Glutamatergic neuron (in vitro differentiated cells): ENCODE measurements at regions not wholly inside any gene's neighbourhood (a gene's known extent, or its start where the extent isn't known, plus 50 kb on each side); places are given as distances from the start of the nearest gene placed in this dataset.

ENCODE experiments used
- DNase-seq: peaks from one replicate; pipeline ENCODE4 v3.0.0; 2022
- H3K27ac Mint-ChIP-seq: one replicate; pipeline ENCODE4 v1.8.0; 2020; ENCODE audit warnings: mild to moderate bottlenecking, mixed read lengths, inconsistent platforms; ENCODE audit not compliant: unreplicated experiment
- H3K27me3 Mint-ChIP-seq: one replicate; pipeline ENCODE4 v1.8.0; 2020; ENCODE audit warnings: mild to moderate bottlenecking, moderate library complexity, mixed read lengths, inconsistent platforms; ENCODE audit not compliant: unreplicated experiment
- H3K36me3 Mint-ChIP-seq: one replicate; pipeline ENCODE4 v1.8.0; 2020; ENCODE audit warnings: mild to moderate bottlenecking, mixed read lengths, inconsistent platforms; ENCODE audit not compliant: unreplicated experiment
- H3K4me1 Mint-ChIP-seq: one replicate; pipeline ENCODE4 v1.8.0; 2020; ENCODE audit warnings: mild to moderate bottlenecking, low read depth, mixed read lengths, inconsistent platforms; ENCODE audit not compliant: unreplicated experiment
- H3K4me3 Mint-ChIP-seq: one replicate; pipeline ENCODE4 v1.8.0; 2020; ENCODE audit warnings: mild to moderate bottlenecking, mixed read lengths, inconsistent platforms; ENCODE audit not compliant: unreplicated experiment
- H3K9me3 Mint-ChIP-seq: one replicate; pipeline ENCODE4 v1.8.0; 2020; ENCODE audit warnings: mild to moderate bottlenecking, moderate library complexity, mixed read lengths, inconsistent platforms; ENCODE audit not compliant: unreplicated experiment
- TF ChIP-seq, protein P1 (sequence below): fragments of 200-600 bp; sonication (generic); IDR thresholded peaks from one replicate; pipeline ENCODE4 v1.5.0; 2021; ENCODE audit not compliant: partially characterized antibody, unreplicated experiment

DNA sequence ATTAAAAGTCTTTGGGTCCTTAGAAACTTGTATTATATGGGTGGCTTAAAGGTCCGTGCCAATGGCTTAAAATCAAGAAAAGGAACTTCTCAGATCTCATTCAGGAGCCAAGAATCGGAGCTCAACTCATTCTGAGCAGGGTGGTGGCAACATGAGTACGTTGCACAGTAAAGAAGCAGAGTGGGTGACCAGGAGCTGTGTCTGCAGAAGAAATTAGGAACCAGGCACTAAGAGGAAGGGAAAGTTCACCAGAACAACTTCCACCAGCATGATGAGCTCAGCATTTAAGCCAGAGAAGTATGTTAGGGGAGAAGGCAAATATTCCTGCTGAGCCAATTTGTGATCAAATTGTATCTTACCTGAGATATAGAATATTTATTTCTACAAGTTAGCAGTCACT lies 236.0 kb upstream of the NRP1 start:
- no peaks in the 10 kb centered on the region for H3K36me3 Mint-ChIP-seq
- no peak overlapping the region for H3K4me3 Mint-ChIP-seq
- no peak for DNase-seq
- TF ChIP-seq, protein P1, sequence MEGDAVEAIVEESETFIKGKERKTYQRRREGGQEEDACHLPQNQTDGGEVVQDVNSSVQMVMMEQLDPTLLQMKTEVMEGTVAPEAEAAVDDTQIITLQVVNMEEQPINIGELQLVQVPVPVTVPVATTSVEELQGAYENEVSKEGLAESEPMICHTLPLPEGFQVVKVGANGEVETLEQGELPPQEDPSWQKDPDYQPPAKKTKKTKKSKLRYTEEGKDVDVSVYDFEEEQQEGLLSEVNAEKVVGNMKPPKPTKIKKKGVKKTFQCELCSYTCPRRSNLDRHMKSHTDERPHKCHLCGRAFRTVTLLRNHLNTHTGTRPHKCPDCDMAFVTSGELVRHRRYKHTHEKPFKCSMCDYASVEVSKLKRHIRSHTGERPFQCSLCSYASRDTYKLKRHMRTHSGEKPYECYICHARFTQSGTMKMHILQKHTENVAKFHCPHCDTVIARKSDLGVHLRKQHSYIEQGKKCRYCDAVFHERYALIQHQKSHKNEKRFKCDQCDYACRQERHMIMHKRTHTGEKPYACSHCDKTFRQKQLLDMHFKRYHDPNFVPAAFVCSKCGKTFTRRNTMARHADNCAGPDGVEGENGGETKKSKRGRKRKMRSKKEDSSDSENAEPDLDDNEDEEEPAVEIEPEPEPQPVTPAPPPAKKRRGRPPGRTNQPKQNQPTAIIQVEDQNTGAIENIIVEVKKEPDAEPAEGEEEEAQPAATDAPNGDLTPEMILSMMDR = no peak
- no peaks in the 10 kb centered on the region for H3K9me3 Mint-ChIP-seq
- H3K4me1 Mint-ChIP-seq = no peaks in the 10 kb centered on the region
- H3K27me3 Mint-ChIP-seq = no peaks in the 10 kb centered on the region
- no peak overlapping the region for H3K27ac Mint-ChIP-seq

DNA sequence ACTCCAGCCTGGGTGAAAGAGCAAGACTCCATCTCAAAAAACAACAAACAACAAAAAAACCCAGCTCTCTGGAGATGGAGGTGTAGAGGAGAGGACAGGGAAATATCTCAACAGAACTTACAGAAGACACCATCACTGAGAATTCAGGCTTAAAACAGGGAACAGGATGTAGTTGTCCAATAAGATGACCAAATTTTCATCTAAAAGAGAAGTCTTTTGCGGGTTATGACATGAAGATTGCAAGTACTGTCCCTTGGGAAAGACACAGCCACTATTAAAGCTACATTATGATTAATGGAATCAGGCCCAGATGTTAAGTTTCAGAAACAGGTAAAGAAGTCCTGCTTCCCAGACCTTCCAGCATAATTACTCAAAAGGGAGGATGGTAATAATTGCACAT lies 235.2 kb upstream of the NRP1 start:
- Mint-ChIP-seq H3K4me1 (no peaks in the 10 kb centered on the region), H3K9me3 (no peaks in the 10 kb centered on the region), H3K27ac (no peak overlapping the region), H3K27me3 (no peaks in the 10 kb centered on the region), H3K4me3 (no peak overlapping the region), H3K36me3 (no peaks in the 10 kb centered on the region)
- TF ChIP-seq, protein P1 = no peak
- DNase-seq = no peak

- DNase-seq = no peak
- Mint-ChIP-seq H3K27me3 (no peaks in the 10 kb centered on the region), H3K4me1 (no peaks in the 10 kb centered on the region), H3K36me3 (no peaks in the 10 kb centered on the region), H3K4me3 (no peak overlapping the region), H3K9me3 (no peaks in the 10 kb centered on the region), H3K27ac (no peak overlapping the region)
- TF ChIP-seq, protein P1 = no peak
These were observed 232.0 kb upstream of the NRP1 start for GRCh38 chr10:33566426-33566825.

- no peak overlapping the region for H3K4me3 Mint-ChIP-seq
- no peak overlapping the region for H3K27ac Mint-ChIP-seq
- no peak for DNase-seq
- H3K4me1 Mint-ChIP-seq = no peaks in the 10 kb centered on the region
- TF ChIP-seq, protein P1 = no peak
- no peaks in the 10 kb centered on the region for H3K9me3 Mint-ChIP-seq
- no peaks in the 10 kb centered on the region for H3K27me3 Mint-ChIP-seq
- H3K36me3 Mint-ChIP-seq = no peaks in the 10 kb centered on the region
These were observed 231.5 kb upstream of the NRP1 start for GRCh38 chr10:33566001-33566400.

GRCh38 chr10:33565231-33565630 lies 230.8 kb upstream of the NRP1 start:
- TF ChIP-seq, protein P1 = no peak
- H3K4me1 Mint-ChIP-seq = no peaks in the 10 kb centered on the region
- H3K4me3 Mint-ChIP-seq = no peak overlapping the region
- no peaks in the 10 kb centered on the region for H3K36me3 Mint-ChIP-seq
- H3K9me3 Mint-ChIP-seq = no peaks in the 10 kb centered on the region
- no peaks in the 10 kb centered on the region for H3K27me3 Mint-ChIP-seq
- DNase-seq = no peak
- no peak overlapping the region for H3K27ac Mint-ChIP-seq
